Coronary artery (tissue), 2 donors: ENCODE measurements at regions not wholly inside any gene's neighbourhood (a gene's known extent, or its start where the extent isn't known, plus 50 kb on each side); places are given as distances from the start of the nearest gene placed in this dataset.

Experiments
- DNase-seq: peaks from one replicate; pipeline ENCODE4 v3.0.0-alpha.2; 2017; ENCODE audit warnings: low spot score
- H3K27ac ChIP-seq, 2 donors: fragments of 200-600 bp; sonication (generic); one replicate each; pipeline ENCODE4 v1.5.1; 2016 to 2019
- H3K4me3 ChIP-seq: fragments of 200-600 bp; sonication (generic); 2 replicates; pipeline ENCODE4 v1.5.1; 2016; ENCODE audit warnings: mild to moderate bottlenecking, moderate library complexity
- CTCF ChIP-seq: fragments of 200-600 bp; sonication (generic); IDR thresholded peaks from one replicate; pipeline ENCODE4 v1.5.1; 2019; ENCODE audit warnings: antibody characterized with exemption

GRCh38 chr5:21684992-21685391 lies 1168.2 kb downstream of the CDH12 start:
- TF ChIP-seq CTCF: no peak
- no peak for DNase-seq
- no peak overlapping the region for H3K27ac ChIP-seq
- no peak overlapping the region for H3K4me3 ChIP-seq

- no peak for DNase-seq
- TF ChIP-seq CTCF: no peak
- H3K4me3 ChIP-seq: no peak overlapping the region
- no peak overlapping the region for H3K27ac ChIP-seq
These were observed 1171.2 kb downstream of the CDH12 start for GRCh38 chr5:21681911-21682310.

- Histone ChIP-seq H3K27ac (no peak overlapping the region), H3K4me3 (no peak overlapping the region)
- no peak for TF ChIP-seq CTCF
- DNase-seq: no peak
These were observed 1172.5 kb downstream of the CDH12 start for GRCh38 chr5:21680641-21681040.

GRCh38 chr5:21680196-21680595 lies 1172.9 kb downstream of the CDH12 start:
- TF ChIP-seq CTCF: no peak
- Histone ChIP-seq H3K4me3 (no peak overlapping the region), H3K27ac (no peak overlapping the region)
- DNase-seq: no peak

GRCh38 chr5:21678526-21678925 lies 1174.6 kb downstream of the CDH12 start:
- DNase-seq: no peak
- Histone ChIP-seq H3K27ac (no peak overlapping the region), H3K4me3 (no peak overlapping the region)
- no peak for TF ChIP-seq CTCF

GRCh38 chr5:21672911-21673310 lies 1180.2 kb downstream of the CDH12 start:
- DNase-seq: no peak
- no peak overlapping the region for H3K4me3 ChIP-seq
- H3K27ac ChIP-seq: no peak overlapping the region
- no peak for TF ChIP-seq CTCF

- no peak overlapping the region for H3K4me3 ChIP-seq
- TF ChIP-seq CTCF: no peak
- H3K27ac ChIP-seq: no peak overlapping the region
- DNase-seq: no peak
These were observed 1180.8 kb downstream of the CDH12 start for GRCh38 chr5:21672360-21672759.
